Fibroblast of pulmonary artery (primary cell): ENCODE measurements at regions not wholly inside any gene's neighbourhood (a gene's known extent, or its start where the extent isn't known, plus 50 kb on each side); places are given as distances from the start of the nearest gene placed in this dataset.
A peak's percentile ranks its signal among the peaks of the same experiment; 100 is the strongest.

Experiments used
- DNase-seq: peaks from one replicate; pipeline ENCODE4 v3.0.0-alpha.2; 2010; ENCODE audit warnings: low read depth
- H3K4me3 ChIP-seq: replicated peaks from 2 replicates; pipeline ENCODE4 v1.5.1; 2011; ENCODE audit warnings: low read depth, mild to moderate bottlenecking, control low read depth, low read length, moderate library complexity
- CTCF ChIP-seq: IDR thresholded peaks from 2 replicates; pipeline ENCODE4 v1.5.1; 2011; ENCODE audit warnings: mild to moderate bottlenecking, control low read depth, low read length, inconsistent platforms; ENCODE audit errors: missing control alignments

GRCh38 chrX:5080791-5081190 lies 1147.9 kb downstream of the NLGN4X start:
- no peak for TF ChIP-seq CTCF
- no peak for DNase-seq
- H3K4me3 ChIP-seq: no peak overlapping the region

GRCh38 chrX:5068550-5068949 lies 1160.1 kb downstream of the NLGN4X start:
- no peak overlapping the region for H3K4me3 ChIP-seq
- TF ChIP-seq CTCF: no peak
- no peak for DNase-seq

GRCh38 chrX:5057786-5058185 lies 1170.9 kb downstream of the NLGN4X start:
- TF ChIP-seq CTCF: no peak
- DNase-seq: peak; percentile 1
- H3K4me3 ChIP-seq: no peak overlapping the region

- no peak for TF ChIP-seq CTCF
- no peak overlapping the region for H3K4me3 ChIP-seq
- no peak for DNase-seq
Observed at GRCh38 chrX:5054852-5055251, 1173.8 kb downstream of the NLGN4X start.

- no peak for TF ChIP-seq CTCF
- no peak overlapping the region for H3K4me3 ChIP-seq
- peak; percentile 61 for DNase-seq
Observed at GRCh38 chrX:5051831-5052491, 1176.7 kb downstream of the NLGN4X start.

- no peak for DNase-seq
- TF ChIP-seq CTCF: no peak
- no peak overlapping the region for H3K4me3 ChIP-seq
Observed at GRCh38 chrX:5042563-5042962, 1186.1 kb downstream of the NLGN4X start.

- no peak for TF ChIP-seq CTCF
- no peak overlapping the region for H3K4me3 ChIP-seq
- no peak for DNase-seq
Observed at GRCh38 chrX:5031792-5032191, 1196.9 kb downstream of the NLGN4X start.
